ENCODE measurements at regions not wholly inside any gene's neighbourhood (a gene's known extent, or its start where the extent isn't known, plus 50 kb on each side); places are given as distances from the start of the nearest gene placed in this dataset.

DNA sequence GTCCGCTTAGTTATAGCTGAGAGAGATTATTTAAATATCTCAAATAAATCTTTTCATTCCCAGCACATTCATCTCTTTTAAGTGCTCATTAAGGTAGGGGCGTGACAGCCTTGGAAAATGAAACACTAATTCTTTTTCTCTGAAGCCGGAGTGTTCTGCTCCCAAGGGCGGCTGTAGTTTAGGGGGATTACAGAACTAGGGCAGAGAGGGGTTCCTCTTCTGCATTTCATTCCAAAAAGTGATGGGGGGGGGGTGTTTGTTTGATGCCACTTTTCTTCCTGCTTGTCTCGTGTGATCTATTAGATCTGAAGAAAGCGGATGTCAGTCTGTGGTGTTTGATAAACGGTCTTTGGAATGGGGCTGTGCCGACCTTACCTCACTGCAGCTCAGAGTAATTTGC lies 506.5 kb upstream of the MGMT start (continued):
- TF ChIP-seq, protein P1, sequence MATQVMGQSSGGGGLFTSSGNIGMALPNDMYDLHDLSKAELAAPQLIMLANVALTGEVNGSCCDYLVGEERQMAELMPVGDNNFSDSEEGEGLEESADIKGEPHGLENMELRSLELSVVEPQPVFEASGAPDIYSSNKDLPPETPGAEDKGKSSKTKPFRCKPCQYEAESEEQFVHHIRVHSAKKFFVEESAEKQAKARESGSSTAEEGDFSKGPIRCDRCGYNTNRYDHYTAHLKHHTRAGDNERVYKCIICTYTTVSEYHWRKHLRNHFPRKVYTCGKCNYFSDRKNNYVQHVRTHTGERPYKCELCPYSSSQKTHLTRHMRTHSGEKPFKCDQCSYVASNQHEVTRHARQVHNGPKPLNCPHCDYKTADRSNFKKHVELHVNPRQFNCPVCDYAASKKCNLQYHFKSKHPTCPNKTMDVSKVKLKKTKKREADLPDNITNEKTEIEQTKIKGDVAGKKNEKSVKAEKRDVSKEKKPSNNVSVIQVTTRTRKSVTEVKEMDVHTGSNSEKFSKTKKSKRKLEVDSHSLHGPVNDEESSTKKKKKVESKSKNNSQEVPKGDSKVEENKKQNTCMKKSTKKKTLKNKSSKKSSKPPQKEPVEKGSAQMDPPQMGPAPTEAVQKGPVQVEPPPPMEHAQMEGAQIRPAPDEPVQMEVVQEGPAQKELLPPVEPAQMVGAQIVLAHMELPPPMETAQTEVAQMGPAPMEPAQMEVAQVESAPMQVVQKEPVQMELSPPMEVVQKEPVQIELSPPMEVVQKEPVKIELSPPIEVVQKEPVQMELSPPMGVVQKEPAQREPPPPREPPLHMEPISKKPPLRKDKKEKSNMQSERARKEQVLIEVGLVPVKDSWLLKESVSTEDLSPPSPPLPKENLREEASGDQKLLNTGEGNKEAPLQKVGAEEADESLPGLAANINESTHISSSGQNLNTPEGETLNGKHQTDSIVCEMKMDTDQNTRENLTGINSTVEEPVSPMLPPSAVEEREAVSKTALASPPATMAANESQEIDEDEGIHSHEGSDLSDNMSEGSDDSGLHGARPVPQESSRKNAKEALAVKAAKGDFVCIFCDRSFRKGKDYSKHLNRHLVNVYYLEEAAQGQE (IDR thresholded peaks at IDR 0.05; ENCODE audit: low read depth): no peak
- TF ChIP-seq ELF1 (IDR thresholded peaks at IDR 0.05; ENCODE audit: borderline replicate concordance, low read depth) (no peak), ZNF274 (IDR thresholded peaks at IDR 0.05; ENCODE audit: low read depth, low read length) (no peak)

DNA sequence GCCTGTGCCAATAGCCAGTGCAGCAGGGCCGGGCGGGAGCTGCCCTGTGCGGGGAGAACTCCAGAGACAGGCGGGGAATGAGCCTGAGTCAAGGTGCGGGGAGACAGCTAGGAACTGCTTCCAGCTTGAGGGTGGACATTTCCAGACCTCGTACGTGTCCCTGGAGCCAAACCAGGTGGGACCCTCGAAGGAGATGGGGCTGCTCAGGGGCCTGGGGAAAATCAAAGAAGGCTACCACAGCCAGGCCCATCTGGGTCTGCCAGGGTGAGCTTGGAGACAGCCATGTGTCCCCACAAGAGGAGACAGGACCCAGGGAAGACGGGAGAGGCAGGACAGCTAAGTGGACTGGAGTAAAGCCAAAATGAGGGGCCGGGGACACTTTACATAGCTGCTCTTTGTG lies 504.9 kb upstream of the MGMT start:
- intact Hi-C loops (cut with micrococcal nuclease): no loop called here
- Histone ChIP-seq H3K27ac (ENCODE audit: low read depth, low read length) (no peak overlapping the region), H3K4me3 (replicated peaks in 1 of 2; ENCODE audit: low read depth in 1 of 2, low read length in 2 of 2) (no peak overlapping the region), H2AFZ (ENCODE audit: low read depth, low read length, poor library complexity, severe bottlenecking) (no peak overlapping the region), H3K9me2 (ENCODE audit: insufficient read depth) (no peaks in the 10 kb centered on the region), H3K9ac (ENCODE audit: low read length) (no peak overlapping the region), H3K4me2 (ENCODE audit: low read length) (no peak overlapping the region), H3K79me2 (ENCODE audit: insufficient read depth, low read length) (no peaks in the 10 kb centered on the region), H3K4me1 (ENCODE audit: control insufficient read depth in 1 of 2, insufficient read depth in 2 of 2, low read length in 2 of 2) (no peaks in the 10 kb centered on the region), H3K27me3 (ENCODE audit: insufficient read depth, low read length) (no peaks in the 10 kb centered on the region; the same call in 1 of the 2 replicates), H4K20me1 (ENCODE audit: insufficient read depth) (no peaks in the 10 kb centered on the region), H3K9me3 (ENCODE audit: control insufficient read depth in 1 of 2, insufficient read depth in 1 of 2, low read depth in 1 of 2, low read length in 2 of 2) (peaks cover 0 to 3% of the 10 kb centered on the region in 2 experiments; a peak in 1 of 4 replicates), H3K36me3 (ENCODE audit: control insufficient read depth in 1 of 2, insufficient read depth in 2 of 2, low read length in 2 of 2) (no peaks in the 10 kb centered on the region)
- BruUV-seq (replicated peaks): no TSS peak
- RAD21 ChIA-PET (ENCODE audit: low non-redundant PET in 1 of 2, low total read pairs in 2 of 2, uncharacterized antibody in 2 of 2, unreplicated experiment in 2 of 2): no interaction called here
- POLR2A ChIA-PET: no interaction called here
- ATAC-seq: no peak
- no peak for DNase-seq (ENCODE audit: low read depth, low spot score)
- CTCF ChIA-PET: no interaction called here
- TF ChIP-seq ZNF274 (IDR thresholded peaks at IDR 0.05; ENCODE audit: low read depth, low read length): no peak
- TF ChIP-seq EZH2phosphoT487 (IDR thresholded peaks at IDR 0.05; ENCODE audit: borderline replicate concordance): no peak
- no peak for TF ChIP-seq YY1 (IDR thresholded peaks at IDR 0.05; ENCODE audit: extremely low read depth, insufficient replicate concordance, low read depth, low read length)
- no peak for TF ChIP-seq POLR2AphosphoS5 (IDR thresholded peaks at IDR 0.05; ENCODE audit: low read depth, low read length)
- no peak for TF ChIP-seq SRF (IDR thresholded peaks at IDR 0.05; ENCODE audit: low read depth)
- no peak for TF ChIP-seq ZFX (IDR thresholded peaks at IDR 0.05)
